ENCODE measurements at regions not wholly inside any gene's neighbourhood (a gene's known extent, or its start where the extent isn't known, plus 50 kb on each side); places are given as distances from the start of the nearest gene placed in this dataset.

DNA sequence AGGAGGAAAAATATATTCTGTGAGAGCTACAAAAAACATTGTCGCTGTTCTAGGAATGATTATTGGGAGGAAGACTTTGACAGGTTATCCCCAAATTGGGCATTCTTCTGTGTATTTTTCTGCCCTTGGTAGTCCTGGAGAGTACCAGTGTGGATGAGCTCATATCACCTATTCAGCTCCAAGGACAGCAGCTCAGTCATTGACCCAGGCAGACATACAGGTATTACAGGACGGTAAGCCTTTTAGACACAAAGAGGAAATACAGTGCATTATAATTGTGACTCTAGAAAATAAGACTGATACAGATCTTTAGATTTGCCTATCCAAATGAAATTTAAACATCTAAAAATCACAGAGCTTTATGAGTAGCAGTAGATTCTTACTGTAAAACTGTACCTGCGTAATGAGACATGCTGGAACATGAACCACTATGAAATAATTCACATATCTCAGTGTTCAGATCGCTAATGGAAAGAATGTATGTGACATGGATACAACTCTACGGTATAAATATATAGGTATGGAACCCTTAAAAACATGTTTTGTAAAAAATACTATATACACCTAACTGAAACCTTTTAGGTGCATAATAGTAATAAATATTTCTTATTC is 56.0 kb downstream of the PLK2 start:
- DNase-seq (ENCODE audit: low spot score), result no peak

DNA sequence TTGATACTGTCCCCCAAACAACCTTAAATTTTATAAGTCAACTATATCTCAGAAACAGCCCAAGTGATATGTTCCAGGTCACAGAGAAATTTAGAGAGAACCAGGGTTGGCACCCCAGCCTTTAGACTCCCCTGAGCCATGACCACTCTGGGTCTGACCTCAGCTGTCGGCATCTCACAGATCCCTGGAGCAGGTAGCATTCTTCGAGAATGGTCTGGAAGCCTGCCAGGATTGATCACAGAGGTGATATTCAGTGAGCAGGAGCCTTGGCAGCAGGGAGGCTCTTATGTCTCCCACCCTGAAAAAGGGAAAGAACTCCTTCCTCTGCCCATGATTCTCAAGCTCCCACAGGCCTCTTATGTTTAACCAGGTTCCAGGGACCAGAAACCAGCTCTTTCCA is 58.2 kb downstream of the PLK2 start:
- DNase-seq (ENCODE audit: low spot score), result no peak

DNA sequence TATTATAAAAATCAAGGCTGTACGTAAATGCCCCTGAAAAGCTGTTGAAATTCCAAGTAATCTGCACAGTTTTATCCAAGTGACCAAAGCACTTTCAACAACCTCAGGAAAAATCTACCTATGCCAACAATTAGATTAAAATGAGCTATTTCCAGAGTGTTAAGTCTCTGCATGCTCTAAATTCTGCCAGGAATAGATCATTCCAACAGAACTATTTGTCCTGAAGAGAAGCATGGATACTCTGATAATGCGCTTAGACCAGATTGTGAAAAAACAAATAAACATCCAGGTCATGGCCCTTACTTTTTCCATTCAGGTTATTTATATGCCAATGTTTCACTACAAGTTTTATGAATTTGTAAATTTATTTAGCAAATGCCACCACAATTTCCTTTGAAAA is 59.1 kb downstream of the PLK2 start:
- DNase-seq (ENCODE audit: low spot score), result no peak

DNA sequence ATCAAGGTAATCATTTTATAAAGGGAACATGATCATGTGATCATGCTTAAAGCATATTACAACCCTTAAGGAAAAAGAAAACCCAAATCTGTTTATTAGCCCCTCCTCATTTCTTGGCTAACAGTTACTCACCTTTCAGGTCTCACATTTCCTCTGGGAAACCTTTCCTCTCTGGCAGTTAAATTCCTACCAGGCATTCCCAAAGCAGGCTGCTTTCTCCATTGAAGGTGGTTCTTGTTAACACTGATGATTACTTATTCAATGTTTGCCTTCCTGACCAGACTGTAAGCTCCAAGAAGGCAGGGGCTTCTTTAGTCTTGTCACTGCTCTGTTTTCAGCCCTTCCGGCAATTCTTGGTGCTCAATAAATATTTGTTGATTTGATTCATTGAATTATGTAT is 59.9 kb downstream of the PLK2 start:
- DNase-seq (ENCODE audit: low spot score), result no peak

DNA sequence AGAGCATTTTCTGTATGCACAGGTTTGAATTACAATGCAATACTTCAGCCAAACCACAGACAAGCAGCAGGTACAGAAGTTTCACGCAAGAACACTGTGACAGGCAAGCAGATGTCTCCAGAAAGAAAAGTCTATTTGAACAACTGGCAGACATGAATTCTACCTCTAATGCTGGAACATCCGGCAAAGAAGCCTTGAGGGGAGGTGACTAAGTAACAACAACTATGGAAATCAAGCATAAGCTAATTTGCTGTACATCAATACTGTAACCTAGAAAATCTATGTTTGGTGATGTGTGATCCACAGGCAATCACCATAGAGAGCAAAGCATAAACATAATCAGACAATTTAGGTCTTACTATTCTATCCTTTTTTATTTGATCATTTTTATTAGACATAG is 65.5 kb downstream of the PLK2 start:
- DNase-seq (ENCODE audit: low spot score), result no peak

DNA sequence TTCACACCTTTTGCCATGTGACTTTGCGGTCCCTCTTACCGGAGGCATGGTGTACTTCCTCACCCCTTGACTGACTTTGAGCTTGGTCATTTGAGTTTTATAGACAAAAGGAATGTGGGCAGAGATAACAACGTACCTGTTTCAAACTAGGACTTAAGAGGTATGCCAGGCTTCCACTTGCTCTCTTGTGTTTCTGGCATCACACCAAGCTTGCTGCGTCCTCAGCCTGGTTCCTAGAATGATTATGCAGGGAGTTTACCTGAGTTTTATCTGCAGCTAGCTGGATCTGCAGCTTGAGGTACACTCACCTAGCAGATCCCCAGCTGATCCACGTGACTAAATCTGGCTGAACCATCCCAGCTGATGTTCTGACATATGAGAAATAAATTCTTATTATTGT is 66.2 kb downstream of the PLK2 start:
- no peak for DNase-seq (ENCODE audit: low spot score)

DNA sequence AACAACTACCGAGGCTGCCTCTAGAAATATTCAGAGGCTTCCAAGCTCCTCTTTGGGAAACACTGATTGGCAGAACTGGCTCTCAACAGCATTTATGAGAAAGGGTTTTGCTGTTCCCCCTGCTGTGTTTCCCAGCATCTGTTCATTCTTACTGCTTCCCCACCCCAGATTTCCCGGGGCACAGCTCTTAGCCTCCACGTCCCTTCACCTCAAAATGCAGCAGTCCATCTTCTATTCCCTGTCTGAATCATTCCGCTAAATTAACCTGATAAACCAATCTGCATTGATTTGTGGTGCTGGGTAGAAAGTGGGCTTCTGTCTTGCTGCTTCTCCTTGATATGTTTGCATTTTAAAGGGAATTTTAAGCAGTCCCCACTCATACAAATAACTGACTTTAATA is 67.4 kb downstream of the PLK2 start:
- DNase-seq (ENCODE audit: low spot score), result no peak

DNA sequence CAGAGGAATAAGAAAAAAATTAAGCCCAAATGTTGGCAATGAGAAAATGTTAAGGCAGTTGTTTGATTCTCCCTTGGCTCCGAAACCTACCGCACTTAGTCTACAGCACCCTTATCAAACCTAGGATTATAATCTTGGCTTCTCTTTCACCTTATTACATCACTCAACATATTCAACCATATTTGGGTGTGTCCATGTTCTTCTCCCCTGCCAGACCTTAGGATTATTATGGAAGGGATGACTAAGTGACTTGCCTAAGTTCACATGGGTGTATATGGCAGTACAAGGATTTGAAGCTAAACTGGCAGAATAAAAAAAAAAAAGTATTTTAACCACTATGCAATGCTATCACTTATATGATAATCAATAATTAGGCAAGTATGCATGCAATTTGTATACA is 76.4 kb downstream of the PLK2 start:
- no peak for DNase-seq (ENCODE audit: low spot score)

DNA sequence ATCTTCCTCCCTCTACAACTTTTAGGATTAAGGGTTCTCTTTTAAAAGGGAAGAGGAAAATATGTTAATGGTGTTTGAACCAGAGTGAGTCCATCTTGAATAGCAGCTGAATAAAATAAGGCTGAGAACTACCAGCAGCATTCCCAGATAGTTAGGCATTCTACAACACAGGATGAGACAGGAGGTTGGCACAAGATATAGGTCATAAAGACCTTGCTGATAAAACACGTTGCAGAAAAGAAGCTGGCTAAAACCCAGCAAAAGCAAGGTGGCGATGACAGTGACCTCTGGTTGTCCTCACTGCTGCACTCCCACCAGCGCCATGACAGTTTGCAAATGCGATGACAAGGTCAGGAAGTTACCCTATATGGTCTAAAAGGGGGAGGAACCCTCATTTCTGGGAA is 77.8 kb downstream of the PLK2 start:
- DNase-seq (ENCODE audit: low spot score), result no peak

DNA sequence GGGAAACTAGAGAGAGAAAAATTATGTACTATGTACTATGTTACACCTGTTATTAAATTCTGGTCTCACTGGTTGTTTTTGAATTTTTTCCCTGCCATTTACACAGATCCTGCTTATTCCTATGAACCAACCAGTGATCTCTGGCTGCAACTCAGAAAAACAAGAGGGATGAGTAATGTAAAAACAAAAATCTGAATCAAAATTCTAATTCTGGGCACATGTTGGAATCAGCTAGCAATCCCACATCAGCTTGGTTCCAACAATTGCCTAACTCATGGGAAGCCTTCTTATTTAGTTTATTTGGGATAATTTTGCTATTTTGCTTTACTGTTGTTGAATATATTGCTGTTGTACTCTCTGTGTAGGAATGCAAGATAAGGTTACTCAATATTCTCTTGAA is 78.3 kb downstream of the PLK2 start:
- DNase-seq (ENCODE audit: low spot score), result no peak

DNA sequence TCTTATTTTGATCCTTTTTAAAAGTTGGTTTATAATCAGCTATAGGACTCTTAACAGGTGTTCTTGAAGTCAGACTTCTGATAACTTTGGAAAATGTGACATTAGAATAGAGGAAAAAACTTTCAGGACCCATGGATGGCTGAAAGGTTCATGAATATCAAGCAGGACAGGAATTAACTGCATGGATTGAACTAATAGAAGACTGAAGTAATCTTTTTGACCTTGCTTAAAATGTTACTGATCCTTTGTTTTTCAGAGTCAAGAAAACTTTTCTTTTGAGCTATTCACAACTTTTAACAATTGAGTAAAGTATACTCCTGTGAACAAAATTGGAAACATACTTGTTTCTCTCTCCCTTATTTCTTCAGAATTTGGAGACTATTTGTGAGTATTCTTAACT is 79.2 kb downstream of the PLK2 start:
- no peak for DNase-seq (ENCODE audit: low spot score)

DNA sequence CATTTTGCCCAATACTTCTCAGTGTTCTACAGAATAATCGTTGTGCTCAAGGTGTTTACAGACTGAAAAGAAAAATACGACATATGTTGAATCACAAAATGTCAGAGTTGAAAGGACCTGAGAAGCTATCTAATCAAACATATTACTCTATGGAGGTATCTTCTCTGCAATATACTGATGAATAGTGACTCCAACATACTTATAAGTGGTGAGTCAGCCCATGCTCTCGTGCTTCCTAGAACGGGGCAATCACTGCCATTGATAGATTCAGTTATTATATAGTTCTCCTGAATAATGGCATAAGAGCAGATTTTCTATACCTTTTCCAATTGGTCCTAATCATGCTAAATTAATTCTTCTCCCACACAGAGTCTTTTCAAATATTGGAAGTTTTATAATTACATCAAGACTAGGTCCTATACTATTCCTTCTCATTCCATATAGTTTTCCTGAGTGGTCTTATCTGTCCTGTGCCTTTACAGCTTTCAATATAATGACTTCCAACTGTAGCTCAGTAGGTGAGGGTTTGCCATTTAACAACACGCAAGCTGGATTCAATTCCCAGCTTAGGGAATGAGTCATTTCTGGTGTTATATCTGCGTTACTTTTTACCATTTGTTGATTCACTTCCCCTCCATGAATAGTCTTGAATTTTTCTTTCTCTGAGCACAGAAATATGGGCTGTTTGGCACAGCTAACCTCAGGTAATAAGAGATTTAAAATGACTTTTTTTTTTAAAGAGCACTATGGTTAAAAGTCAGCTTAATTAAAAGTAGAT is 81.1 kb downstream of the PLK2 start:
- DNase-seq (ENCODE audit: low spot score), result no peak

DNA sequence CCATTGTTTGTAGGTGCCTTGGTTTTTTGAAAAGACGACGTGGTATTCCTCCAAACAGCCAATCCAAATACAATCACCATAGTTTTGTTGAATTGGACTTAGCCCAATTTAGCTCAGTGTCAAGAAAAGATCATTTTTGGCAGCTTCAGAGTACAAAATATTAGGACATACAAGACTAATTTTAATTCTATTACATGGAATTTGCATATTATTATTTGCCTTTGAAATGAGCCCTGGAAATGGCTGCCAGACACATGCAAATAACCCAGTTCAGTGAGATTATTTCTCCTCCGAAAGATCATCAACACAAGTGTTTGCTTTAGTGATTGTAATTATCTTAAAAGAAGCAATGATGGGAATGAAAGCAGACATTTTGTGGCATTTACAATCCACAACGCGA is 89.3 kb downstream of the PLK2 start:
- DNase-seq (ENCODE audit: low spot score), result no peak

DNA sequence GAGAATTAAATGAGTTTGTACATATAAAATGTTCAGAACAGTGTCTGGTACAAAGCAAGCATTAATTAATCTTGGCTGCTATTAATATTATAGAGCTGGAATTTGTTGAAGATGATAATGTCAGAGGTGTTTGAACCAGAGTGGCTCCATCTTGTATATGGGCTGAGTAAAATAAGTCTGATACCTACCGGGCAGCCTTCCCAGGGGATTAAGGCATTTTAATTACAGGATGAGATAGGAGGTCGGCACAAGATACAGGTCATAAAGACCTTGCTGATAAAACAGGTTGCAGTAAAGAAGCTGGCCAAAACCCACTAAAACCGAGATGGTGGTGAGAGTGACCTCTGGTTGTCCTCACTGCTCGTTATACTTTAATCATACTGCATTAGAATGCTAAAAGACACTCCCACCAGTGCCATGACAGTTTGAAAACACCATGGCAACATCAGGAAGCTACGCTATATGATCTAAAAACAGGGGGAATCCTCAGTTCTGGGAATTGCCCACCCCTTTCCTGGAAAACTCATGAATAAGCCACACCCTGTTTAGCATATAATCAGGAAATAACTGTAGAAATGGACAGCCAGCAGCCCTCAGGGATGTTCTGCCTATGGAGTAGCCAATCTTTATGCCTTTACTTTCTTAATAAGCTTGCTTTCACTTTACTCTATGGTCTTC is 90.2 kb downstream of the PLK2 start:
- DNase-seq (ENCODE audit: low spot score), result no peak

DNA sequence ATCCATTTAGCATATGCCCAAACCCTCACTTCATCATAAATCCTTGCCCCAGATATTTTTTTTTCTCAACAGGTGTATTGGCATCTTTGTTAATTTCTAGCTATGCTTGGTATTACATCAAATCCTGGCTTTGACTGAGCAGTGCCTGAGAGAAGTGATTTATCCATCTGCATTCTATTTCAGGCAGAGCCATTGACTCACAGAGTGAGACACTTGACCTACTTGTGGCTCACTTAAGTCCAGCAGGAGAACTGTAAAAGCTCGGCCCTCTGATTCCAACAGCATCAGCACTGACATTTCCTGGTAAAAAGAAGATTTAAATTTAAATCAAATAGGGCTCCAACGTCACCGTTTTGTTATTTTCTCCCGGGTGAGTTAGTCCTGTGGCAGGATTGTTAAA is 93.4 kb downstream of the PLK2 start:
- no peak for DNase-seq (ENCODE audit: low spot score)

DNA sequence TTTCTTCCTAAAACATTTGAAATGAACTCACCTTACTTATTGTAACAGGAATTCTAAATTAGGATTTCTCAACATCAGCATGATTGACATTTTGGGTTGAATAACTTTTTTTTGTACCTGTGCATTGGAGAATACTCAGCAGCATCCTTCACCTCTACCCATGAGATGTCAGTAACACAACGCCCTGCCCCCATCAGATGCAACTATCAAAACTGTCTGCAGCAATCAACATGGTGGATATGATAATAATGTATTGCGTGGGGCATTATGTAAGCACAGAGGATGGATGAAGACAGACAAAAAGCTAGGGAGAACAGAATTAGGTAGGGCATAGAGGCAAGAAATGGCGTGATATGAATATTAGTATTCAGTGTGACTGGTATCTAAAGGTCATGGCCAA is 94.1 kb downstream of the PLK2 start:
- DNase-seq (ENCODE audit: low spot score), result no peak

DNA sequence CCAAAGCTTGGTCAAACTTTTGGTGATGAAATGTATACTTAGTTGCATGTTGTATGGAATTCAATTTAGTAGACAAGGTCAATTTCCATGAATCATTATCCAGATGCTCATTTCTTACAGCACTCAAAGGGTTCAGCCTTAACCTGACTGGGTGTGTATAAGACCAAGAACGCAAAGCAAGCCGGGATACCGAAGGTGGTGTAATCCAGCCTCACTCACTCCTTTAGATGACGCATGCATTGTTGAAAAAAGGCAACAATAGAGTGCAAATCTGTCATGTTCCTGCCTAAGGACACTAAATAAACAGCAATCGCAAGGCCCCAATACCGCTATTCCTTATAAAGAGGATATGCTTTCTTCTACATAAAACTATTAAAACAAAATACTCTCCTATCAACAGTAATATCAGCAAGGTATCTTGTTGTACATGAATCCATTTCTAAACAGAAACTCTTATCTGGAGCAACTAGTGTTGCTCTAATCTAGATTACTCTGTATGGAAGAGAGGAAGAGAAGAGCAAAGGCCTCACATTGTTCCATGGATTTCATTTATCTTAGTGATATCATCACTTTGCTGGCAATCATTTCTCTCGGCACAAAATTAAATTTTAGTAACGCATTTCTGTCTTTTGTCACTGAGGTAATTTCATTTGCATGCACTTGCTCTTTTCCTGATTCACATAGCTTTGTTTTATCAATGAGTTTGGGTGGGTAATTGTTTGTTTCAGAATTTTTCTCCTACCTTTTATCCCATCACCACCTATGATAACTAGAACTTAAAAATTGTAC is 96.2 kb downstream of the PLK2 start:
- no peak for DNase-seq (ENCODE audit: low spot score)

DNA sequence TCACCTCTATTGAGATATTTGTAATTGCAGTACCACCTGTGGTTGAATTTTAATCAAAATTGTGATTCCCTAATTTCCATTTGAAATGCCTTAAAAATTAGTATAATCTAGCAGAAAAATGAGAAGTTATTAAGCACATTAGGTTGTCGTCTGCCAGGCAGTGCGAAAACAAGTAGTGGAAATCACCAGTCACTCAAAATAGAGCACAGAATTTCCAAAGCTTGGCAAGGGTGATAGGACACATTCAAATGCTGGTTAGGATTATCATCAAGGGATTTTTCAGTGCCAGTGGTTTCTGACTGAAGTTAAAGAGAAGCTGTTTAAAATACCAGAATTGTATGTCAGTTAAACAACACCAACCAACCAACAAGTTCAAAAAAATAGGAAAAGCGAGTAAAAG is 97.8 kb downstream of the PLK2 start:
- DNase-seq (ENCODE audit: low spot score), result no peak

DNA sequence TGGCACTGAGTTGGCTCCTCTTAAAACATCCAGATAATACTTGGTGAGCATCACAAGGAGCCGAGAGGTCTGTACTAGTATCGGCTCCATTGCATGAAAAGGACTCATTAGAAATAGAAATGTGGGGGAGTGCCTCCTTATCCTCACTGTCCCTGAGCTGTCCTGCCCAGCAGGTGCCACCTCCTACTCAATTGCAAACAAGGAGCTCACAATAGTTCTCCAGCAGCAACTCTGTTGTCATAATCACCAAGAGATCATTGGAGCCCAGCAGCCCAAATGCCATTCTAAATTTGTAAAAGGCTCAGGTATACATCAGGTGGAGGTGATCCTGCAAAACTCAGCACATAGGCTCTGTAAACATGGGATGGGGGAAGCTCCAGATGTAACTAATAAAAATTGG is 99.1 kb downstream of the PLK2 start:
- no peak for DNase-seq (ENCODE audit: low spot score)

DNA sequence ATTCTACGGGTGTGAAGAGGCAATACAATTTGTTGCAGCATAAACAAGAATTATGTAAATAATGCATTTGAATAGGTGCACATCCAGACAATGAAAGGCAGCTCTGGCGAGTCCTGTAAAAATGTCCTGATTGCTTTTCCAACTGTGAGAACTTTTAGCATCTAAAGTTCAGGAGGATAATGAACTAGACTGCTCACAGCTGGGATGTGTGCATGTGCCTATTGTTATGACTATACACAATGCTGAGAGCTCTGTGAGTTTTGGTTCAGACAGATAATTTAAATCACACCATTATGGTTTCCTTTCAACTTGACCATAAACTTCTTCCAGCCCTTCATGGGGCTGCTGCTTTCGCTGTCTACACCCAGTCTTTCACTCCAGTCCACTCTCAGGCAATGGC is 99.9 kb downstream of the PLK2 start:
- DNase-seq (ENCODE audit: low spot score), result no peak

DNA sequence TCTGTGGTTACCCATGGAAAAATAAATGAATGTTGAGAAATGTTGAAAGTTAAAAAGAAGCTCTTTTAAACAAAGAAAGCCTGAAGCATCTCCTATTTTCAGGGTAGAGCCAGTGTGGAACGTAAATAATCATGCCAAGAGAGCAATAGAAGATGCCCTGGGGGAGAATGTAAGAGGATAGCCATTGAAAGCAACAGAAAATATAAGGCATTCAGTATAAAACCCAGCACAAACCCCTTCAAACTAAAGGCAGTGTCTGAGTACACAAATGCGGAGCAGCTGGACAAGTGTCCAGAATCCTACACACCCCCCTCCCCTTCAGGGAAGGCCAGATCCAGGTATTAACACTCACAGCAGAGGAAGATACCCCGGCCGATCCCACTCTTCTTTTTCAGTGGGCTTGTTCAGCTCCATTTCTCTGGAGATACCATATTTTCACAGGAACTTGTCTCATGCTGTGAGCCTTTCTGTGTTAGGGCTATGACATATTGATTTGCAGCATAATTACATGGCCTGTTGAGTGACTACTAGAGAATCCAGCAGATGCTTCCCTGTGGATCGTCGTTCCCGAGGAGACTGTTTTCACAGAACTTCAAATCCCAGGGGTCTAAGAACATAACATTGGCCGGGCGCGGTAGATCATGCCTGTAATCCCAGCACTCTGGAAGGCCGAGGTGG is 101.2 kb downstream of the PLK2 start:
- DNase-seq (ENCODE audit: low spot score), result no peak
